GM18511 (cell line): ENCODE measurements at regions not wholly inside any gene's neighbourhood (a gene's known extent, or its start where the extent isn't known, plus 50 kb on each side); places are given as distances from the start of the nearest gene placed in this dataset.
"Not testable (repeated sequence)": the region's sequence is repeated elsewhere in the genome, so short reads cannot be mapped to it uniquely, and the experiment has no call there.

Experiments used
- ATAC-seq: cut with Tn5 transposase; IDR thresholded peaks from one replicate; pipeline ENCODE4 v1.9.1; 2021; ENCODE audit warnings: mild to moderate bottlenecking, moderate library complexity; ENCODE audit not compliant: unreplicated experiment

DNA sequence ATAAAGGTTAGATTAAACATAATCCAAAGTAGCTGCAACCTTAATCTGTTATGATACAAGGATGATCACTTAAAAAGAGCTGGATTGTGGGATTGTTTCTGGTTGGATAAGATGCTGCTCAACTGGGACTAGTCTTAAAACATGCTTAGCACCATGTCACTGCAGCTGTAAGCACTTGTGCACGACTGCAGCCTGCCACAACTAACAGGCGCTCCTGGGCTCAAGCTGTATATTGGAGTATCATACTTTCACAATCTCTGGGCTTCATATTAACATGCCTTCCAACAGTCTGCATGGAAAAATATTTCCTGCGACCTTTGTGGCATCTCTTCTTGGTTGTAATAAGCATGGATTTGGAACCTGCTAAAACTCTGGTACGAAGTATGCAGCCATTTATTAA lies 493.0 kb upstream of the PITX2 start:
- ATAC-seq = no peak

DNA sequence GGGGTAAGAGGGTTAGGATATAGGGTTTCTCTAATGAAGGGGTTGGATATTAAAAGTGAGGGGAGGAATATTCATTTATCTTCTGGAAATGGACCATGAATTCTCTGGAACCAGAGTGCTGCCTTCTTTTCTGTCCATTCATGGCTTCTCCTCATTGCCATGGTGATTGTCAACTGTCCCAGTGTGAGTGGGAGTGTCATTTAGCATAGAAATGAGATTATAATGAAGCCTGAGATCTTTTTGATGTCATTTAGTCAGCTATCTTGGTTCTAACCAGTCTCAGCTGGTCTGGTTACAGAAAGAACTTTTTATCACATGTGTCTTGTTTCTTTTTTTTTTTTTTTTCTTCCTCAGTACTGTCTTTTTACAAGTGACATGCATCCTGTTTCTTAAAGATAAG lies 497.3 kb upstream of the PITX2 start:
- ATAC-seq = no peak

DNA sequence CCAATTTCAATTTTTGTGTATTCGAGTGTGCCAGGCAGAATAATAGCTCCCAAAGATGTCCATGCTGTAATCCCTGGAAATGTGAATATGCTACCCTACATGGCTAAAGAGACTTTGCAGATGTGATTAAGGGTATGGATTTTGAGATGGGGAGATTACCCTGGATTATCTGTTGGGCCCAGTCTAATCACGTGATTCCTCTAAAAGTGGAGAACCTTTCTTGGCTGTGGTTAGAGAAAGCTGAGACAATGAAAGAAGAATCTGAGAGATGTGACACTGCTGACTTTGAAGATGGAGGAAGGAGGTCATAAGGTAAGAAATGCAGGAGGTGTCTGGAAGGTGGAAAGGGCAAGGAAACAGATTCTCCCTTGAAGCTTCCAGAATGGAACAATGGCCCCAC lies 503.5 kb upstream of the PITX2 start:
- no peak for ATAC-seq

DNA sequence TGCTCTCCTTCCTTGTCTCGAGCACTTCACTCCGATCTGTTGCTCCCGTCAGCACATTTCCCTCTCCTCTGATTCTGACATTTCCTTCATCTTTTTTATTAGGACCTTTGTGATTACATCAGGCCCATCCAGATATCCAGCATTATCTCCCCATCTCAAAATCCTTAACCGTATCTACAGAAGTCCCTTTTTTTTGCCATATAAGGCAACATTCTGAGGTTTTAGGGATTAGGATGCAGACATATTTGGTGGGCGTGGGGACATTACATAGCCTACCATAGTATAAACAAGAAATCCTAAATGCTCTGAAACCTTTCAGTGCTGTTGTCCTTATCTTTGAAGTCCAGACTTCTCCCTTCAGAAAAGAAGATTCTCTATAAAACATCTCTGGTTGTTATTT lies 505.0 kb upstream of the PITX2 start:
- ATAC-seq = no peak

DNA sequence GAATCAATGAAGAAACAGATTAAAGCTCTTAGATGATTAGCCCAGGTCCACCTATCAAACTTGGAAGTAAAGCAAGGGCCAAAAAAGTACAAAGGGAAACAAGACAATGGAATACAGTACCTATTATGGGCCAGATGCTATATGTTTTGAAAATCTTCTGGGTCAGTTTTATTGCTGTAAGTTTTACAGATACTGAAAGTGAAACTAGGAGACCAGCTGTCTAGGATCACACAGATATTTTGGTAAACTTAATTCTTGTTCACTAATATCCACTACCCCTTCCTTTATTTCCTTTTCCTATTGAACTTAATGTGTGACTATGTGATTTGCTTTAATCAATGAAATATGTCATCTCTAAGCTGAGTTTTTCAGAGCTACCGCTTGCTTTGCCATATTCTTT lies 505.4 kb upstream of the PITX2 start:
- ATAC-seq = peak; percentile 38

DNA sequence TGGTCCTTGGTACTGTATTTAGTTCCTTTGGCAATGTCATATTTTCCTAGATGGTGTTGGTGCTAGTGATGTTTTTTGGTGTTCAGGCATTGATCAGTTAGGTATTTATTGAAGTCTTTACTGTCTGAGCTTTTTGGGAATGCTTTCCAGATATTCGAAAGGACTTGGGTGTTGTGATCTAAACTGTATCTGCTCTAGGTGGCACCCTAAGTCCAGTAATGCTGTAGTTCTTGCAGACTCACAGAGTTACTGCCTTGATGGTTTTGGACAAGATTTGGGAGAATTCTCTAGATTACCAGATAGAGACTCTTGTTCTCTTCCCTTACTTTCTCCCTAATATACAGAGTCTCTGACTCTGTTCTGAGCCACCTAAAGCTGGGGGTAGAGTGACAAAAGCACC lies 513.6 kb upstream of the PITX2 start:
- no peak for ATAC-seq

DNA sequence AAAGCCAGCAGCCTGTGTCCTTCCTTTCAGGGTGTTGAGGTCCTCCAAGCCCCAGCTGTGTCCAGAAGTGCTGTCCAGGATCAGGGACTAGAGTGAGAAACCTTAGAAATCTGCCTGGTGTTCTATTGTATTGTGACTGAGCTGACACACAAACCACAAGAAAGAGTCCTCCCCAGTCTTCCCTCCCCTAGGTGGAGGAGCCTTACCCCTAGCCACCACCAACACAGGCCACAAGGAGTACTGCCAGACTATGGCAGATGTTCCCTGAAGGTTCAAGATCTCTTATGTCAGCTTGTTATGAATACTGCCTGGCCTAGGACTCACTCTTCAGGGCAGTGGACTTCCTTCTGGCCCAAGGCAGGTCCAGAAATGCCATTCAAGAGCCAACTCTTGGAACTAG lies 514.1 kb upstream of the PITX2 start:
- ATAC-seq = no peak

DNA sequence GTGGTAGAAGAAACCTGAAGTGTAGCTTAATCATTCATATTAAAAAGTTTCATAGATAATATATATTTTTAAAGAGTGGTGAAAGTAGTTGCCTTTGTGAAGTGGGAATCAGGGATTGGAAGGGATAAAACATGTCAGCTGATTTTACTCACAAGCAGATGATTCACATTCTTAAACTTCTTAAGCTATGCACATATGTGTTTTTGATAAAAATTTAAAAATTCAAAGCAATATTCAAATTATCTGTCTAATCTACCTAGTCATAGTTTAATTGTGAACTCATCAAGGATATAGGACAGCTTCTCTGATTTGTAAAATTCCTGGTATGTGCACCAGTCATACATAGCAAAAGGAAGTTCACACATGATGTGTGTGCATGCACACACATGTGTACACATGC lies 520.6 kb upstream of the PITX2 start:
- no peak for ATAC-seq

DNA sequence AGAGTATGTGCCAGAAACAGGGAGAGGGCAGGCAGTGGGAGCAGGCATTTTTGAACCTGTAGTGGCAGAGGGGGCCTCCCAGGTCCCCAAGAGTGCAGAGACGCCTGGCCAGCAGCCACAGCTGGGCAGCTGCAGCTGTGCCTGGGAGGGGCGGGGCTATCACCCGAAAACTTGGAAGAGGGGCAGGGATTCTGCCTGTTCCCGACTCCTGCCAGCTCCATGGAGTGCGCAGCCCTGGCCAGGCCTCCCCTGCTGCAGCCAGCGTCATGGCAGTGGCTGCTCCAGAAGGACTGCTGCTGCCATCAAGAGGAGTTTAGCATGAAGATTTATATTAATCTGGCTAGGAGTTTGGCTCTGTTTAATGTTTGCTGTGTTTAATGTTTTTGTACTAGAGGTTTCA lies 532.1 kb upstream of the PITX2 start:
- ATAC-seq = no peak

DNA sequence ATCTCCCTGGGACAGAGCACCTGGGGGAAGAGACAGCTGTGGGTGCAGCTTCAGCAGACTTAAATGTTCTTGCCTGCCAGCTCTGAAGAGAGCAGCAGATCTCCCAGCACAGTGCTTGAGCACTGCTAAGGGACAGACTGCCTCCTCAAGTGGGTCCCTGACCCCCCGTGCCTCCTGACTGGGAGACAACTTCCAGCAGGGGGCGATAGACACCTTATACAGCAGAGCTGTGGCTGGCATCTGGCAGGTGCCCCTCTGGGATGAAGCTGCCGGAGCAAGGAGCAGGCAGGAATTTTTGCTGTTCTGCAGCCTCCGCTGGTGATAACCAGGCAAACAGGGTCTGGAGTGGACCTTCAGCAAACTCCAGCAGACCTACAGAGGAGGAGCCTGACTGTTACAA lies 541.7 kb upstream of the PITX2 start:
- not testable (repeated sequence) for ATAC-seq

DNA sequence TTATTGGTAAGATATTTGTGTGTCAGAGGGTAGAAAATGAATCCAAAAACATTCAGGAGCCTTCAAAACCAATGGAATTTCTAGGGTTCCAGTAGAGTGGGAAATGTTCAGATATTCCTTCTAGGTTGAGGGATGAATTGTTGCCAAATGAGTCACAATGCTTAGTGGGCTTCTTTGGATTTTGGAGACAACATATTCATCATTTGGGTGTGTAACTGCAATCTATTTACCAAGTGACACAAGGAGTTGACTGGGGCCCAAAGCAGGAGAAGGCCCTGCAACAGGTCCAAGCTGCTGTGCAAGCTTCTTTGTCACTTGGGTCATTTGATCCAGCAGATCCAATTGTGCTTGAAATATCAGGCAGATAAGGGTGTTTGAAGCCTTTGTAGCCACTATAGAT lies 551.5 kb upstream of the PITX2 start:
- ATAC-seq = no peak

DNA sequence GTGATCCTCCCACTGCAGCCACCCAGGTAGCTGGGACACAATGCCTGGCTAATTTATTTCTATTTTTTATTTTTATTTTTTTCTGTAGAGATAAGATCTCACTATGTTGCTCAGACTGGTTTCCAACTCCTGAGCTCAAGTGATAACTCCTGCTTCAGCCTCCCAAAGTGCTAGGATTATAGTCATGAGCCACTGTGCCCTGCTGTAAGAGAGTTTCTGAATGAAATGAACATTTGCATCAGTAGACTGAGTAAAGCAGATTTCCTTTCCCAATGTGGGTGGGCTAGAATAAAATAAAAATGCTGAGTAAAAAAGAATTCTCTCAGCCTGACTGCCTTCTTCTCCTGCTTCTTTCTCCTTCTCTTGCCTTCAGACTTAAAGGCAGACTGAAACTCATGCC lies 555.4 kb upstream of the PITX2 start:
- ATAC-seq = no peak

DNA sequence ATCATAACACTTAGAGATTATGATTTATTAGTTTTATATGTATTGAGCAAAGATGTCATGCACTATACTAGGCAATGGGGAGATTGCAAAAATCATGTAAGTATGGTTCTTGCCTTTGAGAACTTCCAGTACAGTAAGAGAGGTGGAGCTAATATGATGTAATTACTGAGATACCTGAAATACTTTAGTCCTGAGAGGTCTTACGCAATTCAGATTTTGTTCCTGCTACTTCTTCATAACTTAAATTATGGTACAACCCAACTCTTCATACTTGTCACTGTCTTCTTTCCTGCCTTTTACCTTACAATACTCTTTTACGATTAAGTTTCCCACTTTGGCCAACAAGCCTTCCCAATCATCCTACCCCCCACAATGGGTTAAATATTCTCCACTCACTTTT lies 564.2 kb upstream of the PITX2 start:
- no peak for ATAC-seq

DNA sequence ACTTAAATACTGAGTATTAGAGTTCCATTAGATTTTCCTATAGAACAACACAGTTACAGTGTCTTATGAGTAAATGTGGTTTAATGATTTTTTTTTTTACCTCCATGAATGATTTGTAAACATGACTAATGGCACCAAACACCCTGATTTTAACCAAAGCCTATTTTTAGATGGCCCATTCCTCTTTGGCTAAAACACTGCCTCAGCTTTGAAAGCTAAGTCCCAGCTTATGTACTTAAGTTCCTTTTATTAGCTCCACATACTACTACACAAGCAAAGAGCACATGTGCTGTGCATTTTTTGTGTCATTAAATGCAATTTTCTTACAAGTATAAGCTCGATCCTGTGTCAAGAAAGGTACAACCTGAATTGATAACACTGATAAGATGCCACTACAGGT lies 575.6 kb upstream of the PITX2 start:
- no peak for ATAC-seq

DNA sequence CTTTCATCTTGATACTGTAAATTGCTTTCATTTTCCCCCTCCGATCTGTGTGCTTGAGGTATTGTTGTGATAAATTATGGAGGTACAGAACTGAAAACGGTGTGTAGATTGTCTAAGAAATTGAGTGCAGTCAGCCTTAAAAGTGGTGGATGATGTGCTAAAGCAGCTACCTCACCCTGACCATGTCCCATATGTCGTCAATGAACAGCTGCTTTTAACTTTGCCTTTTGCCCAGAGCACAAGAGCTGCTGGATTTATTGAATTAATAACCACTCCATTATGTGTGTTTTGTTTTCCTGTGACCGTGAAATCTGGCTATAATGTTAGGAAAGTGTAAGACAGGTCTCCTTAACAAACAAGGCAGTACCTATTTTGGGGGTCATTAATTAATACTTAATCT lies 581.9 kb upstream of the PITX2 start:
- ATAC-seq = no peak

DNA sequence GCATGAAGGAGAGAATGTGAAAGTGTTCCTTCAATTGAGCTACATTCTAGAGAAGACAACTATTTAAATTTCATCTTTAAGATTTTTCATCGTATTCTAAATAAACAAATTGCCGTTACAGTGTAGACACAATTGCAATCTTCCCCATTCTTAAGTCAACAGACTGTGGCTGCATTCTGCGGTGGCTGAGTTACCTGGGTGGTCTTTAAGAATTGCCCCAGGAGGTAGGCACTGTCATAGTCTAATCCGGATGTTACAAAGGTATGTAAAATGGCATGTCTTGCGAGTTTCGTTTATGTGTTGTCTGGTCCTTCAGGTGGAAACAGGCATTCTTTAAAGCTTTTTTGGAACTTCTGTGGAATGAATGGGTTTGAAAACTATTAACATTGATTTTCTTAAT lies 586.1 kb upstream of the PITX2 start:
- no peak for ATAC-seq

DNA sequence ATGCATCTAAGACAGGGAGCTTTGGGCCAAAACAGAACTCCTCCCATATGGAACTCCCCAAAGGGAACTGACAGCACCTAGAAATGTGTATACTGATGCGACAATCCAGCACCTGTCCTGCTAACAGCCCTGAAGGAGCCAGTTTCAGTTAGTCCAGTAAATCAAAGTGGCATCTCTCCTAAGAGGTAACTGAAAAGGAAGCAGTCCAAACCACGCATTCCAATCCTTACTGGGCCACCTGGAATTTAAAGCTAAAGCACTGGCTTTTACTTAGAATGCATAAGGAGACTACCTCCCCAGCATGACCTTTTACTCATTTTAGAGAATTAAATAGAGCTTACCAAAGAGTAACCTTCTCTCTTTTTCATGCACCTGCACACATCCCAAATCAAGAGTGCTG lies 586.8 kb upstream of the PITX2 start:
- ATAC-seq = no peak

DNA sequence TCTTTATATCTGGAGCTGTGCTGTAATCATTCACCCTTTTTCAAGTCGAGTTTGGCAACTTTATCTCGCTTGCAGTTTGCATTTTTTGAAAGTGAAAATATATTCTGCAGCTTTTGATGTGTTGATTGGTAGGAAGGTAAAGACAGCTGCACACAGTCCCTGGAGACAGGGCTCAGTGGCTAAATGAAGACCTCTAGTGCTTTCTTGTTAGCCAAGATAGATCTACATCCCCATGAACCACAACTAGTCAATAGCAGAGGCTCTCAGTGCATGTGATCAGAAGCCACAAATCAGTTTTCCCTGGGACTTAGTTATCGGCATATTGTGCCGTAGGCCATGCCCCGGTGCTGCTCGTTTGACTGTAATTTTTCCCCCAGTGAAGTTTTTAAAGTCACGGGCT lies 587.7 kb upstream of the PITX2 start:
- ATAC-seq = no peak

DNA sequence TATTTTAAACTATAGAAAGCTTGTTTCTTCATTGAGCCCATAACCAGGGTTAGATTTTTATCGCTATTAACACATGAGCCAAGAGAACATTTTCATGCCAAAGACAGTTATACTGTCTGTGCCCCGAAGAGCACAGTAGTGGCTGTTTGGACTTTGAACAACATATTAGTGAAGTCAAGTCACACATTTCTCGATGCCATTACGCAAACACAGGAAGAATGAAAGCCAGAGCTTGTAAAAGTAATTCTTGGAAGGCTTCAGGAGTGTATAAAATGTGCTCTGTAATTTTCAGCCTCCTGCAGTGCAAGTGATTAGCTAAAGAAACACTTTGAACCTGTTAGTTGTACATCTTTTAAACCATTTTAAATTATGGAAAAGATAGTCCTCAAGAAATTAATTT lies 590.7 kb upstream of the PITX2 start:
- ATAC-seq = no peak

DNA sequence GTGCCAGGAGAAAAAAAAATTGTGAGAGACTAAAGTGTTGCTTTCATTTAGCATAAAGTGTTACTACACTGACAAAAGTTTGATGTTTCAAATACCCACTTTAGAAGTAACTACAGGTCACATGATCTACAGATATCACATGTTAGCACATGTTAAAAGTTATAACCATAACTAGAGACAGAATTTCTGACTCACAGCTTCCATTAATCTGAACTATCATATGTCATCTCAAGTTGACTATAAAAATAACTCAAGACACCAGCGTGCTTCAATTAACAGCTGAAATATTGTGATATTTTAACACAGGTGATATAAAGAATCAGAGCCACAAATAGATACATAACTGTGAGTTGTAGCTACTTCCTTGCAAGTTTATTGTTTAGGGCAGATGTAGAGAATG lies 591.5 kb upstream of the PITX2 start:
- ATAC-seq = no peak

DNA sequence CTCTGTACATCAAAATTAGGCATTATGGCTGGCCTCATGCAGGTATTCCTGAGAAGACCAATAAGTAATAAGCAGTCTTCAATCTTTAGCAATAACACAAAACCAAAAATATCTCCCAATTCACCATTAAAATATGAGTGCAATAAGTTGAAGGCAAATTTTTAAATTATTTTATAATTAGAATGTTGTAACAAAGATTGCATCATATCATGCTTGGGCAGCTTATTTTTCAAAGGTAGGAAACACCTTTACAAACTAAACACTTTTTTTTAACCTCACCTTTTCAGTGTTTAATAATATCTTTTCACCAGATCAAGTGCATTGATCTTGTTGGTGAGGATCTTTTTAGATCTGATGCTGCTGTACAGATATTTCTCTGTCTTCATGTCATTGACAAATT lies 592.9 kb upstream of the PITX2 start:
- ATAC-seq = no peak

DNA sequence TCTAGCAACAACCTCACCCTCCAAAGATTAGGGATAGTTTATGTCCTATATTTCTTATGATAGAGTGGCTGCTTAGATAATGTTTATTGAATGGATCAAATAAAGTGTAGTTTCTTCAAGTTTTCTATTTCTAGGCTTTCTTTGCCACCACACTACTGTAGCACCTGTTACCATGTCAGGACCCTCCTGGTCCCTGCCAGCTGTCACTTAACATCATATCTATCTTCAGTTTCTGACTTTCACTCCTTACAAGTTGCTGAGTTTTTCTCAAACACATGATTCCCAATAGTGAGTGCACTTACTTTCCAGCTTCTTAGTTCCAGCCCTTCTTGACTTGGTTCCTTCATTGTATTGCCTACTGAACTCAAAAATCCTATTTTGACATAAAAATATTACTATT lies 593.9 kb upstream of the PITX2 start:
- no peak for ATAC-seq

DNA sequence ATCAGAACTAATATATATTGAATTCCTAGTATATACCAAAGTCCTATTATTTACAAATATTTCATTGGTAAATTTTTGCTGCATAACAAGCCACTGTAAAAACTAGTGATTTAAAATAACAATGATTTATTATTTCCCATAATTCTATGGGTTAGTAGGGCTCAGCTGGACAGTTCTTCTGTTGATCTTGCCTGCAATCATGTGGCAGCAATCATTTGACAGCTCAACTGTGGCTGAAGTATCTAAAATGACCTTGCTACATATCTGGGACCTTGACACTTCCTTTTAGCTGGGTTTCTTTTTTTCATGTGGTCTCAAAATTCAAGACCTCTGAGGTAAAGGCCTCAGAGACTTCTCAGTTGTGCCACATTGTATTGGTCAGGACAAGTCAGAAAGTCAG lies 598.5 kb upstream of the PITX2 start:
- ATAC-seq = no peak

DNA sequence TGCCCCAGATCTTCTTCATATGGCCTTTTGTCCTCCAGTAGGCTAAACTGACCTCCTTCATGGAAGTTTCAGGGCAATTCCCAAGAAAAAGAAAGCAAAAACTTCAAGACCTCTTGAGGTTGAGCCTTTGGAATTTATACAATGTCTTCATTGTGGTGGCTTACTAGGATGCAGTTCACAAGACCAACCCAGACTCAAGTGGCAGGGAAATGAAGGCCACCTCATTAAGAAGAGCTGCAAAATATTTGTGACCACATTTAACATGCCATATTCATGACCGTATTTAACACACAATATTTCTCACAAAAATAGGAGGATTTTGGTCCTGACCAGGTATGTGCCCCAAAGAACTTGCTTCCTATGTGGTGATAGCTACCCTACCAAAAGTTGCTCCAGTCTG lies 605.5 kb upstream of the PITX2 start:
- ATAC-seq = no peak
